ENCODE measurements at regions not wholly inside any gene's neighbourhood (a gene's known extent, or its start where the extent isn't known, plus 50 kb on each side); places are given as distances from the start of the nearest gene placed in this dataset.

- no peak for TF ChIP-seq CTCF (optimal IDR thresholded peaks at IDR 0.05 in 1 of 3, IDR thresholded peaks at IDR 0.05 in 1 of 3, conservative IDR thresholded peaks at IDR 0.05 in 1 of 3; ENCODE audit: extremely low read depth in 1 of 3, insufficient read depth in 2 of 3, low read length in 3 of 3)
- no peak for TF ChIP-seq EZH2 (IDR thresholded peaks at IDR 0.05; ENCODE audit: low read length)
Measured at GRCh38 chr12:124188084-124188483, 106.8 kb upstream of the RFLNA start.

Measured in keratinocyte (primary cell).